Mesendoderm (in vitro differentiated cells): ENCODE measurements at regions not wholly inside any gene's neighbourhood (a gene's known extent, or its start where the extent isn't known, plus 50 kb on each side); places are given as distances from the start of the nearest gene placed in this dataset.

ENCODE experiments used
- DNase-seq: peaks from one replicate; pipeline ENCODE4 v3.0.0; 2013
- H2AK5ac ChIP-seq: 2 replicates; pipeline ENCODE4 v1.6.1; 2013; ENCODE audit warnings: low read length, inconsistent platforms
- H2BK120ac ChIP-seq: 2 replicates; pipeline ENCODE4 v1.6.1; 2013; ENCODE audit warnings: low read depth, mild to moderate bottlenecking, low read length, moderate library complexity, mixed read lengths
- H2BK15ac ChIP-seq: replicated peaks from 2 replicates; pipeline ENCODE4 v1.6.1; 2013; ENCODE audit warnings: low read depth, mild to moderate bottlenecking, moderate library complexity
- H2BK5ac ChIP-seq: 2 replicates; pipeline ENCODE4 v1.6.1; 2013; ENCODE audit warnings: low read length, inconsistent platforms
- H3K18ac ChIP-seq: 2 replicates; pipeline ENCODE4 v1.6.1; 2013; ENCODE audit warnings: mild to moderate bottlenecking, low read length, mixed read lengths
- H3K23ac ChIP-seq: one replicate; pipeline ENCODE4 v1.6.1; 2013; ENCODE audit warnings: low read length
- H3K27ac ChIP-seq: 2 replicates; pipeline ENCODE4 v1.5.1; 2013; ENCODE audit warnings: low read depth, mild to moderate bottlenecking, inconsistent platforms, low read length, moderate library complexity
- H3K27me3 ChIP-seq: 2 replicates; pipeline ENCODE4 v1.6.1; 2013; ENCODE audit warnings: low read length, control low read depth, mild to moderate bottlenecking, inconsistent platforms; ENCODE audit not compliant: insufficient read depth, poor library complexity
- H3K36me3 ChIP-seq: 2 replicates; pipeline ENCODE4 v1.6.1; 2013; ENCODE audit warnings: low read length, inconsistent platforms; ENCODE audit not compliant: control insufficient read depth, insufficient read depth
- H3K4ac ChIP-seq: one replicate; pipeline ENCODE4 v1.6.1; 2013; ENCODE audit warnings: low read depth, mild to moderate bottlenecking, low read length, moderate library complexity
- H3K4me1 ChIP-seq: 2 replicates; pipeline ENCODE4 v1.6.1; 2013; ENCODE audit warnings: low read depth, low read length, inconsistent platforms; ENCODE audit not compliant: control insufficient read depth
- H3K4me2 ChIP-seq: 2 replicates; pipeline ENCODE4 v1.6.1; 2013; ENCODE audit warnings: low read length
- H3K4me3 ChIP-seq: 2 replicates; pipeline ENCODE4 v1.5.1; 2013; ENCODE audit warnings: mild to moderate bottlenecking, low read length
- H3K56ac ChIP-seq: one replicate; pipeline ENCODE4 v1.6.1; 2013; ENCODE audit warnings: low read length
- H3K79me1 ChIP-seq: 2 replicates; pipeline ENCODE4 v1.6.1; 2013; ENCODE audit warnings: low read length, inconsistent platforms
- H3K79me2 ChIP-seq: 2 replicates; pipeline ENCODE4 v1.6.1; 2013; ENCODE audit warnings: mild to moderate bottlenecking, low read length; ENCODE audit not compliant: control insufficient read depth, insufficient read depth
- H3K9ac ChIP-seq: 2 replicates; pipeline ENCODE4 v1.6.1; 2013; ENCODE audit warnings: low read length, inconsistent platforms
- H4K5ac ChIP-seq: one replicate; pipeline ENCODE4 v1.6.1; 2013; ENCODE audit warnings: low read length
- H4K8ac ChIP-seq: one replicate; pipeline ENCODE4 v1.6.1; 2013; ENCODE audit warnings: low read depth, mild to moderate bottlenecking, control low read depth, low read length, moderate library complexity
- WGBS: extraction: QIAGEN DNeasy Blood & Tissue Kit; methylation state at CpG from one replicate; pipeline ENCODE4 v1.1.7; 2013; ENCODE audit warnings: low lambda C conversion rate, missing lambda C conversion rate; ENCODE audit not compliant: insufficient coverage; ENCODE audit errors: extremely low coverage; 5-methylcytosine and 5-hydroxymethylcytosine counted together

DNA sequence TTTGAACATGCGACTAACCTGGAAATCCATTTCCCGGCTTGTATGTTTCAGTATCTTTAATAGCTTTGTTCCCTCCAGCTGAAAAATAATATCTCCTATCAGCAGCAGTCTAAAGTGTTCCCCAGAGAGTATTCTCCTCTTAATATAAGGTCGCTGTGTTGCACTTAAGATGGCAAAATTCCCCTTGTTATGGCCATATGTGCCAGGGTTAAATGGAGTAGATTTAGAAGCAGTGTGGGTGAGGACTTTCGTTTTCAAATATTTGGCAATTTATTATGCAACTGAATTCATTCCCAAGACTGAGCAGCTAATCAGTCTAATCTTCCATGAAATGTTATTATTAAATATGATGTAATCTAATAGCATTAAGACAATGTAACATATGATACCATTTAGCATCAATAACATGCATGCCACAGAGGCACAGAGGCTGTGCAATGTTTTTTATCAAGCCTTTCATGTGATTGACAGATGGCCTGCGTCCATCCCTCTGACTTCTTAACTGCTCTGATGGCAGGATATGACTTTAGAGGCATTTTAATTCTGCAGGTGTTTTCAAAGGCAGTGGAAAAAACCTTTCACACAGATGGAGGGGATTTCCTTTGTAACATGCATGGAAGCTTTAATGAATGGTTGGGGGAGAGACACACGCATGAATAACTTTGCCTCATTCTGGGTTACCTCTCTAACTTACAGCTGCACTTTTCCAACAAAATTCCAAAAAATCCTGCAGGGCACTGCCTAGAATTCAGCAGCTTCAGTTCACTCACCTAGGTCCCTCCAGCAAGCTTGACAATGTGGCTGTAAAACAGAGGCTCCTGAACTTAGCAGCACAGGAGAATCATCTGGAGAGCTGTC is 55.1 kb upstream of the ZPBP start:
- Histone ChIP-seq H3K4me1 (no peaks in the 10 kb centered on the region), H3K36me3 (no peaks in the 10 kb centered on the region), H3K18ac (no peak overlapping the region), H2BK15ac (no peak overlapping the region), H2AK5ac (no peak overlapping the region), H3K9ac (no peak overlapping the region), H2BK5ac (no peak overlapping the region), H3K27me3 (no peaks in the 10 kb centered on the region), H3K56ac (no peak overlapping the region), H3K23ac (no peak overlapping the region), H3K79me2 (no peaks in the 10 kb centered on the region), H3K4me3 (no peak overlapping the region), H4K5ac (no peak overlapping the region), H3K4ac (no peak overlapping the region), H2BK120ac (no peak overlapping the region), H4K8ac (no peak overlapping the region), H3K4me2 (no peak overlapping the region), H3K79me1 (no peaks in the 10 kb centered on the region), H3K27ac (no peak overlapping the region)
- no peak for DNase-seq
- no CpG with 5 or more reads among the region's 6 CpGs for WGBS

DNA sequence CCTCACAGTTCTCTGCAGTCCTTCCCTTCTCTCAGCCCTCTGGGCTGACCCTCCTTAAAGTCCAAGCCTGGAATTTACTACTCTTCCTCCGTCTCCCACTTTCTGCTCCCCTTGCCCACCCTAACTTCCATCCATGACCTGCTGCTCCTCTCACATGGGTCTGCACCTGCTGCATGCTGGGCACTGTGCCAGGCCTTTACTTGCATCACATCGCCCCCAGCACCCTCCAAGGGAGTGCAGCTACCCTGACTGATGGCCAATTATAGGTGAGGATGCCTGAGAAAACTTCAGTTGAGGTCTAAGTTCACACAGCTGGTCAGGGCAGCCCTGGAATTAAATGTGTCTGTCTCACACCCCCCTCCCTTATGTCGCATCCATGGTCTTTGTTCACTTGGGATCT is 53.6 kb upstream of the ZPBP start:
- DNase-seq: no peak
- Histone ChIP-seq H3K23ac (no peak overlapping the region), H3K36me3 (no peaks in the 10 kb centered on the region), H3K4me1 (no peaks in the 10 kb centered on the region), H2BK5ac (no peak overlapping the region), H3K79me2 (no peaks in the 10 kb centered on the region), H4K5ac (no peak overlapping the region), H3K4me3 (no peak overlapping the region), H3K9ac (no peak overlapping the region), H2BK120ac (no peak overlapping the region), H3K27me3 (no peaks in the 10 kb centered on the region), H3K4ac (no peak overlapping the region), H3K56ac (no peak overlapping the region), H3K18ac (no peak overlapping the region), H4K8ac (no peak overlapping the region), H2BK15ac (no peak overlapping the region), H3K27ac (no peak overlapping the region), H3K4me2 (no peak overlapping the region), H3K79me1 (no peaks in the 10 kb centered on the region), H2AK5ac (no peak overlapping the region)
- no CpG with 5 or more reads among the region's 3 CpGs for WGBS

DNA sequence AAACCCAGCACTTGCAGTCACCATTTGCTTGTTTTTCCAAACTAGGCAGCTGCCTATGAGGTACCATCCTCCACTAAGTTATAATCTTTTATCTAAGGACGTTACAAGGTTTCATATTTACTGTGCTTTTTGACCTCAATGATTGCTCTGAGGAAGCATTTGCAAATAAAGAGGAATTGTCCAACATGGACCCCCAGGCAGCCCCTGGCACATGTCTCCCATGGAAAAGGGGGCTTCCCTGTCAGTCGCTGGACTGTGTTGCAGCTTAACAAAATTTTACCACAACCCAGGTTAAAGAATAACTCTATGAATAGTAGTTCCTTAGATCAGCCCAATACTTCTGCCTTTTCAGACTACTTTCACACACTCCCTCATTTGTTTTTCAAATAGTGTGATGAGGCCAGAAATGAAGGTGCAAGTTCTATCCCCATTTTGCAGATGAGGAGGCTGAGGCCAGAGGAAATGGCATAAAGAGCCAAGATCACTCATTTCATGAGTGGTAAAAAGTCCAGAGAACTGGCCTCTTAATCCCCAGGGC is 52.8 kb upstream of the ZPBP start:
- no CpG with 5 or more reads among the region's 2 CpGs for WGBS
- DNase-seq: no peak
- H3K27me3 ChIP-seq: no peaks in the 10 kb centered on the region
- H3K36me3 ChIP-seq: no peaks in the 10 kb centered on the region
- H3K4me2 ChIP-seq: no peak overlapping the region
- no peak overlapping the region for H2BK5ac ChIP-seq
- no peaks in the 10 kb centered on the region for H3K4me1 ChIP-seq
- no peak overlapping the region for H3K23ac ChIP-seq
- H2BK120ac ChIP-seq: no peak overlapping the region
- H3K18ac ChIP-seq: no peak overlapping the region
- H2AK5ac ChIP-seq: no peak overlapping the region
- H4K5ac ChIP-seq: no peak overlapping the region
- no peak overlapping the region for H3K56ac ChIP-seq
- no peak overlapping the region for H3K4ac ChIP-seq
- no peak overlapping the region for H3K9ac ChIP-seq
- H3K79me1 ChIP-seq: no peaks in the 10 kb centered on the region
- H3K79me2 ChIP-seq: no peaks in the 10 kb centered on the region
- H3K27ac ChIP-seq: no peak overlapping the region
- H3K4me3 ChIP-seq: no peak overlapping the region
- H2BK15ac ChIP-seq: no peak overlapping the region
- H4K8ac ChIP-seq: no peak overlapping the region

DNA sequence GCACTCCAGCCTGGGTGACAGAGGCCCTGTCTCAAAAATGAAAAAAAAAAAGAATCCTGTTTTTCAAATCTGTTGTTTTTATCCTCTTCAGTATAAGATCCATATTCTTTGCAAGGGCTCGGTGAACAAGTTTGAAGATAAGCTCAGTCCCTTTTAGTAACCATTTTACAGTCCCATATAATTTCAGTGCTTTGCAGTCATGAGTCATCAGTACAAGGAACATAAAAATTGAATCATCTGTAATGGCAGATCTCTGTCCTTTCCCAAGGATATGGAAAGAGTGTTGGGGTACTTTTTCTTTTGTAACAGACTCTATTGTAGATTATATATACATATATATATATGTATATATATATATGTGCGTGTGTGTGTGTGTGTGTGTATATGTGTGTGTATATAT is 52.2 kb upstream of the ZPBP start:
- H3K56ac ChIP-seq: no peak overlapping the region
- H4K8ac ChIP-seq: no peak overlapping the region
- no peak overlapping the region for H3K23ac ChIP-seq
- H3K79me1 ChIP-seq: no peaks in the 10 kb centered on the region
- H2BK15ac ChIP-seq: no peak overlapping the region
- H4K5ac ChIP-seq: no peak overlapping the region
- no peaks in the 10 kb centered on the region for H3K4me1 ChIP-seq
- H3K27ac ChIP-seq: no peak overlapping the region
- H2BK5ac ChIP-seq: no peak overlapping the region
- DNase-seq: no peak
- H3K4ac ChIP-seq: no peak overlapping the region
- H3K9ac ChIP-seq: no peak overlapping the region
- H3K36me3 ChIP-seq: no peaks in the 10 kb centered on the region
- no CpG with 5 or more reads among the region's 2 CpGs for WGBS
- no peaks in the 10 kb centered on the region for H3K27me3 ChIP-seq
- no peak overlapping the region for H3K4me3 ChIP-seq
- H2AK5ac ChIP-seq: no peak overlapping the region
- H2BK120ac ChIP-seq: no peak overlapping the region
- H3K79me2 ChIP-seq: no peaks in the 10 kb centered on the region
- H3K4me2 ChIP-seq: no peak overlapping the region
- H3K18ac ChIP-seq: no peak overlapping the region
